Right hindlimb (tissue), 1 donor: ENCODE measurements at regions not wholly inside any gene's neighbourhood (a gene's known extent, or its start where the extent isn't known, plus 50 kb on each side); places are given as distances from the start of the nearest gene placed in this dataset.

Source experiments
- DNase-seq: peaks from one replicate; pipeline ENCODE4 v3.0.0-alpha.2; 2018

GRCh38 chr15:97654481-97655076 lies 305.9 kb upstream of the ARRDC4 start:
- peak; percentile 20 for DNase-seq

GRCh38 chr15:97661796-97662195 lies 298.7 kb upstream of the ARRDC4 start:
- DNase-seq = no peak

- DNase-seq = no peak
Measured at GRCh38 chr15:97672586-97672985, 287.9 kb upstream of the ARRDC4 start.

GRCh38 chr15:97678656-97679055 lies 281.8 kb upstream of the ARRDC4 start:
- DNase-seq = no peak

GRCh38 chr15:97679106-97679688 lies 281.3 kb upstream of the ARRDC4 start:
- DNase-seq = no peak

GRCh38 chr15:97680606-97681220 lies 279.8 kb upstream of the ARRDC4 start:
- DNase-seq = no peak

GRCh38 chr15:97683831-97684230 lies 276.7 kb upstream of the ARRDC4 start:
- no peak for DNase-seq

- DNase-seq = no peak
Measured at GRCh38 chr15:97684249-97684648, 276.3 kb upstream of the ARRDC4 start.

- DNase-seq = no peak
Measured at GRCh38 chr15:97686324-97686723, 274.2 kb upstream of the ARRDC4 start.

- no peak for DNase-seq
Measured at GRCh38 chr15:97687654-97688053, 272.8 kb upstream of the ARRDC4 start.

- no peak for DNase-seq
Measured at GRCh38 chr15:97688177-97688576, 272.3 kb upstream of the ARRDC4 start.

- no peak for DNase-seq
Measured at GRCh38 chr15:97688886-97689285, 271.6 kb upstream of the ARRDC4 start.

GRCh38 chr15:97691078-97691477 lies 269.4 kb upstream of the ARRDC4 start:
- no peak for DNase-seq

GRCh38 chr15:97691799-97692198 lies 268.7 kb upstream of the ARRDC4 start:
- no peak for DNase-seq

GRCh38 chr15:97692301-97693015 lies 268.0 kb upstream of the ARRDC4 start:
- DNase-seq = peak; percentile 48

GRCh38 chr15:97694456-97694855 lies 266.0 kb upstream of the ARRDC4 start:
- DNase-seq = no peak

GRCh38 chr15:97703400-97703799 lies 257.1 kb upstream of the ARRDC4 start:
- DNase-seq = no peak

- DNase-seq = no peak
Measured at GRCh38 chr15:97706059-97706458, 254.4 kb upstream of the ARRDC4 start.

GRCh38 chr15:97708252-97708651 lies 252.3 kb upstream of the ARRDC4 start:
- DNase-seq = no peak

GRCh38 chr15:97712530-97712929 lies 248.0 kb upstream of the ARRDC4 start:
- DNase-seq = no peak

GRCh38 chr15:97717806-97718205 lies 242.7 kb upstream of the ARRDC4 start:
- DNase-seq = no peak

GRCh38 chr15:97718509-97718908 lies 242.0 kb upstream of the ARRDC4 start:
- no peak for DNase-seq

- no peak for DNase-seq
Measured at GRCh38 chr15:97728791-97729190, 231.7 kb upstream of the ARRDC4 start.

- no peak for DNase-seq
Measured at GRCh38 chr15:97729270-97729669, 231.2 kb upstream of the ARRDC4 start.
